ENCODE measurements at regions not wholly inside any gene's neighbourhood (a gene's known extent, or its start where the extent isn't known, plus 50 kb on each side); places are given as distances from the start of the nearest gene placed in this dataset.

DNA sequence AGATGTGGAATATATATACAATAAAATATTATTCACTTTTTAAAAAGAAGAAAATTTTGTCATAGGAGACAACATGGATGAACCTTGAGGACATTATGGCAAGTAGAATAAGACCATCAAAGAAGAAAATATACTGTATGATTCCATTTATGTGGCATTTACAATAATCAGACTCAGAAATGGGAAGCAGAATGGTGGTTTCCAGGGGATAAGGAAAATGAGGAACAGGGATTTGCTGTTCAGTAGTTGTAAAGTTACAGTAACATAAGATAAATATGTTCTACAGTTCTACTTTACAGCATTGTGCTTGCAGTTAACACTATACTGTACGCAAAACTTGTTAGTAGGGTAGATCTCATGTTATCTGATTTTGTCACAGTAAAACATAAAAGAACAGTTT is 1271.0 kb downstream of the LRFN5 start:
- ATAC-seq (ENCODE audit: low read depth) (no peak), DNase-seq (no peak)
- H3K79me1 ChIP-seq (ENCODE audit: low read depth in 1 of 2, low read length in 2 of 2) = no peaks in the 10 kb centered on the region
- ChIA-PET POLR2A (ENCODE audit: unreplicated experiment) (no interaction called here), CTCF (no interaction called here)
- no peak overlapping the region for H2AK9ac ChIP-seq (replicated peaks; ENCODE audit: low read depth, low read length, poor library complexity)
- H2BK15ac ChIP-seq (ENCODE audit: low read depth, low read length) = no peak overlapping the region
- no peak overlapping the region for H3K23ac ChIP-seq (ENCODE audit: low read depth, low read length)
- no peak overlapping the region for H4K91ac ChIP-seq (ENCODE audit: insufficient read depth, low read depth, low read length)
- intact Hi-C loops (cut with micrococcal nuclease) = no loop called here
- no peaks in the 10 kb centered on the region for H3K9me1 ChIP-seq (ENCODE audit: insufficient read depth, low read length)
- no TSS peak for BruUV-seq (replicated peaks)
- no peaks in the 10 kb centered on the region for H3K27me3 ChIP-seq (ENCODE audit: control insufficient read depth, insufficient read depth, low read length)
- TF ChIP-seq FOS (IDR thresholded peaks at IDR 0.05; ENCODE audit: low read depth, low read length) (no peak), CEBPB (IDR thresholded peaks at IDR 0.05; ENCODE audit: low read depth, low read length) (no peak), POLR2A (IDR thresholded peaks at IDR 0.05; ENCODE audit: low read depth, low read length) (no peak), MAZ (IDR thresholded peaks at IDR 0.05; ENCODE audit: borderline replicate concordance, low read depth, low read length) (no peak), RCOR1 (IDR thresholded peaks at IDR 0.05; ENCODE audit: insufficient replicate concordance, low read length) (no peak), RAD21 (IDR thresholded peaks at IDR 0.05; ENCODE audit: low read length) (no peak), CHD1 (IDR thresholded peaks at IDR 0.05; ENCODE audit: low read depth, low read length) (no peak), MAFK (IDR thresholded peaks at IDR 0.05; ENCODE audit: low read depth, low read length) (no peak)
- TF ChIP-seq, protein P1, sequence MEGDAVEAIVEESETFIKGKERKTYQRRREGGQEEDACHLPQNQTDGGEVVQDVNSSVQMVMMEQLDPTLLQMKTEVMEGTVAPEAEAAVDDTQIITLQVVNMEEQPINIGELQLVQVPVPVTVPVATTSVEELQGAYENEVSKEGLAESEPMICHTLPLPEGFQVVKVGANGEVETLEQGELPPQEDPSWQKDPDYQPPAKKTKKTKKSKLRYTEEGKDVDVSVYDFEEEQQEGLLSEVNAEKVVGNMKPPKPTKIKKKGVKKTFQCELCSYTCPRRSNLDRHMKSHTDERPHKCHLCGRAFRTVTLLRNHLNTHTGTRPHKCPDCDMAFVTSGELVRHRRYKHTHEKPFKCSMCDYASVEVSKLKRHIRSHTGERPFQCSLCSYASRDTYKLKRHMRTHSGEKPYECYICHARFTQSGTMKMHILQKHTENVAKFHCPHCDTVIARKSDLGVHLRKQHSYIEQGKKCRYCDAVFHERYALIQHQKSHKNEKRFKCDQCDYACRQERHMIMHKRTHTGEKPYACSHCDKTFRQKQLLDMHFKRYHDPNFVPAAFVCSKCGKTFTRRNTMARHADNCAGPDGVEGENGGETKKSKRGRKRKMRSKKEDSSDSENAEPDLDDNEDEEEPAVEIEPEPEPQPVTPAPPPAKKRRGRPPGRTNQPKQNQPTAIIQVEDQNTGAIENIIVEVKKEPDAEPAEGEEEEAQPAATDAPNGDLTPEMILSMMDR (conservative IDR thresholded peaks at IDR 0.05; ENCODE audit: low read depth, low read length) = no peak
- no peak overlapping the region for H4K5ac ChIP-seq (ENCODE audit: low read depth, low read length)
- H2BK120ac ChIP-seq (ENCODE audit: low read depth, low read length) = no peak overlapping the region
- no peak overlapping the region for H2AK5ac ChIP-seq (ENCODE audit: low read depth, low read length)
- H2BK20ac ChIP-seq (ENCODE audit: low read depth, low read length) = no peak overlapping the region
- no peak overlapping the region for H4K8ac ChIP-seq (ENCODE audit: low read depth in 2 of 2, low read length in 2 of 2)
- H3K9me3 ChIP-seq (ENCODE audit: control insufficient read depth, insufficient read depth, low read length) = no peaks in the 10 kb centered on the region
- H3K4me1 ChIP-seq (ENCODE audit: control insufficient read depth, insufficient read depth, low read length) = no peaks in the 10 kb centered on the region
- WGBS, 2 experiments (ENCODE audit: extremely low coverage in 2 of 2, insufficient read length in 1 of 2) = no CpG with 5 or more reads among the region's 1 CpG
- no peak overlapping the region for H3K27ac ChIP-seq (ENCODE audit: insufficient read depth, low read length)
- H3K56ac ChIP-seq (ENCODE audit: extremely low read depth, insufficient read depth, low read length) = no peak overlapping the region
- H3K18ac ChIP-seq (ENCODE audit: low read depth, low read length) = no peak overlapping the region
- dilution Hi-C loops (cut with HindIII; ENCODE audit: low sequenced_read_pairs, unreplicated experiment) = no loop called here
- H4K20me1 ChIP-seq (ENCODE audit: insufficient read depth, low read length) = no peaks in the 10 kb centered on the region
- no peak overlapping the region for H2AFZ ChIP-seq (replicated peaks; ENCODE audit: low read length, poor library complexity)
- no peak overlapping the region for H3K4me2 ChIP-seq (ENCODE audit: low read depth, low read length)
- H2BK5ac ChIP-seq (ENCODE audit: low read depth, low read length, poor library complexity, severe bottlenecking) = no peak overlapping the region
- H3K4me3 ChIP-seq (ENCODE audit: insufficient read depth, low read depth, low read length) = no peak overlapping the region
- no peak overlapping the region for H3K4ac ChIP-seq (ENCODE audit: low read depth, low read length)
- no peak overlapping the region for H3K9ac ChIP-seq (ENCODE audit: low read depth, low read length)
- H3K14ac ChIP-seq (replicated peaks; ENCODE audit: low read depth, low read length) = no peak overlapping the region
- in situ Hi-C loops (cut with MboI; ENCODE audit: low sequenced_read_pairs) = no loop called here
- H3K36me3 ChIP-seq (ENCODE audit: control insufficient read depth, insufficient read depth, low read length) = no peaks in the 10 kb centered on the region
